ENCODE measurements at regions not wholly inside any gene's neighbourhood (a gene's known extent, or its start where the extent isn't known, plus 50 kb on each side); places are given as distances from the start of the nearest gene placed in this dataset.

- TF ChIP-seq CTCF (IDR thresholded peaks at IDR 0.05) = no peak
- no peak for TF ChIP-seq EP300 (IDR thresholded peaks at IDR 0.05)
- TF ChIP-seq POLR2A (IDR thresholded peaks at IDR 0.05) = no peak
- no peak for TF ChIP-seq POLR2AphosphoS5 (IDR thresholded peaks at IDR 0.05)
Measured at GRCh38 chr1:22363403-22364325, 88.0 kb upstream of the ZBTB40 start.

All from gastroesophageal sphincter (tissue), 3 donors.